SK-N-MC (cell line): ENCODE measurements at regions not wholly inside any gene's neighbourhood (a gene's known extent, or its start where the extent isn't known, plus 50 kb on each side); places are given as distances from the start of the nearest gene placed in this dataset.

Experiments used
- EZH2 ChIP-seq: fragments of 200-600 bp; sonication (generic); IDR thresholded peaks from one replicate; pipeline ENCODE4 v1.6.1; 2017; ENCODE audit warnings: antibody characterized with exemption
- POLR2AphosphoS5 ChIP-seq: IDR thresholded peaks from 2 replicates; pipeline ENCODE4 v1.6.1; 2012; ENCODE audit warnings: mild to moderate bottlenecking, low read depth, low read length, borderline replicate concordance

- no peak for TF ChIP-seq POLR2AphosphoS5
- no peak for TF ChIP-seq EZH2
Measured at GRCh38 chr9:113772121-113772810, 103.8 kb upstream of the ZNF618 start.
